Heart left ventricle (tissue), 13 donors: ENCODE measurements at regions not wholly inside any gene's neighbourhood (a gene's known extent, or its start where the extent isn't known, plus 50 kb on each side); places are given as distances from the start of the nearest gene placed in this dataset.

Experiments
- CTCF ChIP-seq, 12 donors: fragments of 200-600 bp; sonication (generic) in 4 of 12; IDR thresholded peaks; one replicate each; pipeline versions ENCODE4 v1.5.0 to v1.8.0; 2018 to 2022; ENCODE audit warnings: antibody characterized with exemption in 12 of 12, mild to moderate bottlenecking in 5 of 12
- POLR2A ChIP-seq, 2 donors: fragments of 450-650 bp; IDR thresholded peaks; one replicate each; pipeline ENCODE4 v1.6.1; 2017; ENCODE audit warnings: antibody characterized with exemption in 2 of 2, mild to moderate bottlenecking in 2 of 2, moderate library complexity in 2 of 2
- donor health status: ischemic (EF 13 %, LVEDD 7.1; RV severe dilation, severe dysfunction).
- donor health status: DM: no; HTN: yes; CAD: no.
- donor health status: DM: no; HTN: no; CAD: no.
- donor health status: ischemic (EF 25% LVEDD 6.9; RV normal size, moderate dysfunction).
- donor health status: ischemic (EF 25% LVEDD 5.7; RV mildly dilated, moderate dysfunction).
- donor health status: ischemic (EF 35%, LVEDD 5.7; RV mildly dilated, moderate dysfunction).
- donor health status: nonischemic (EF 11% LVEDD 7.7; RV severe dilation, severe dysfunction).
- donor health status: DM: yes; HTN: yes; CAD: no.
- donor health status: PGD.
- donor health status: ischemic (EF 29% LVEDD 5.4; RV normal size, mild dysfunction).
- donor health status: nonischemic (EF 23%, LVEDD 6.1; RV moderate dilation, normal function).

GRCh38 chr18:23317975-23318675 is 135.0 kb upstream of the RIOK3 start:
- no peak for TF ChIP-seq CTCF (IDR thresholded peaks at IDR 0.05)
- TF ChIP-seq POLR2A (IDR thresholded peaks at IDR 0.05), result no peak
